NCI-H524 treated with DMSO at 0.1 percent for 48 hours (cell line): ENCODE measurements at regions not wholly inside any gene's neighbourhood (a gene's known extent, or its start where the extent isn't known, plus 50 kb on each side); places are given as distances from the start of the nearest gene placed in this dataset.

ENCODE experiments used
- DNase-seq: peaks from one replicate; lab custom pipeline; 2025; lab: John Stamatoyannopoulos, UW

DNA sequence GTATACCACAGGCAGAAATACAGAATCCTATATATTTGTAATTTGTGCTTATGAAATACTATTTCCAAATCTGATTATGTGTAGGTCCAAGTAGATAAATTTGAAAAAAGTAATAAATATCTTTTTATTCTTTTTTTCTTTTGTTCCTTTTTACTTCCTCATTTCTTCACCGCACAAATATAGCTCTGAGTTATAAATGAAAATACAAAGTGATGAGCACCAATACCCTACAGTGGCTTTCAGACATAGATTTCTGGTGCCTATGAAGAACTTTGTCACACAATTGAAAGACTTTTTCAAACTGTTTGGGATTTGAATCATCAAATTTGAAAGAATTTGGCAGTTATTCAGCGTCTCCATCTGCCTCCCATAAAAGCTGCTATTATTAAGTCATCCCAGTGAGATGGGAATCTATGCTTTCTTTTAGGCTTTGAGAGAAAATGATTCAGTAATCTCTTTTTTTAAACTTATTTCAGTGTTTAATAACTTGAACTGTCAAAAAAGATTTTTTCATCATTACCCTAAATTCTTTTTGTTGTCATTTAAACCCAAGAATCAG lies 363.6 kb upstream of the GOLIM4 start:
- DNase-seq = no peak

- DNase-seq = no peak
These were observed 362.3 kb upstream of the GOLIM4 start for GRCh38 chr3:168457954-168458539.

DNA sequence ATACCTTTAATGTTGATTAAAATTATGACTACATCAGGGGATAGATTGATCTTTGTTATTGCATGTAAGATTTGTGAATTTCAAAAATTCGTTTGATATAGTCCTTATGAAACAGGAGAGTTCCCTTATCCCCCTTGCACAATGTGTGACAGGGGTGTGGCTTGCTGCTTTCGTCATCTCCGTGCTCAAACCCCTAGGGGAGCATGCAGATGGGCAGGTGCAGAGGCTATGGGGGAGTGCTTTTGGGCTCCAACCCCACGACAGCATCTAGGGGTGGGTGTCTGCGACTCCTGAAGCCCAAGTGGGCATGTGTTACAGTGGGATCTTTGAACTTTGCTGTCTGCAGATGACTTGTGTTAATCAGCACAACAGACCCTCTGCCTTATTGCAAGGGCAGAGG lies 360.1 kb upstream of the GOLIM4 start:
- no peak for DNase-seq

- DNase-seq = no peak
These were observed 357.9 kb upstream of the GOLIM4 start for GRCh38 chr3:168453623-168454022.

GRCh38 chr3:168443965-168444364 lies 348.2 kb upstream of the GOLIM4 start:
- no peak for DNase-seq

- no peak for DNase-seq
These were observed 346.8 kb upstream of the GOLIM4 start for GRCh38 chr3:168442502-168442901.

DNA sequence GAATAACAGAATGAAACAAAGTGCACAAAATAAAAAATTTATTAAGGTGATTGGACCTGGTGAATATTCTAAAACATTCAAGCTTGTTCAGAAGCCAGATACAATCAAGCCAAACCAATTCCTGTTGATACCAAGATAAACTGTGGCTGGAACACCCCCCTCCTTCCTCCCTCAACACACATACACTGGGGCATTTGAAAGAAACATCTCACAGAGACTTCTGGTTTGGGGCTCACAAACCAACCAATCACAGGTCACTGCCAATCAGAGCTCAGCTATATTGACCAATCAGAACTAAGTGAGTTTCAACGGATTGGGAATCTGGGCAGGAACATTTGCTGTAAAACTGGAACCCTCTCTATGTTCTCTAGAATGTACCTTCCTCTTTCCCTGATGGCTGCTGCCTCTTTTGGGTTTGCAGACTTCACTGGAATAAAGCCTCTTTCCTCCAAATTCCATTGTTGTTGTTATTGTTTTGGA lies 340.6 kb upstream of the GOLIM4 start:
- no peak for DNase-seq

GRCh38 chr3:168431491-168431890 lies 335.8 kb upstream of the GOLIM4 start:
- no peak for DNase-seq

GRCh38 chr3:168427835-168428475 lies 332.2 kb upstream of the GOLIM4 start:
- DNase-seq = no peak

DNA sequence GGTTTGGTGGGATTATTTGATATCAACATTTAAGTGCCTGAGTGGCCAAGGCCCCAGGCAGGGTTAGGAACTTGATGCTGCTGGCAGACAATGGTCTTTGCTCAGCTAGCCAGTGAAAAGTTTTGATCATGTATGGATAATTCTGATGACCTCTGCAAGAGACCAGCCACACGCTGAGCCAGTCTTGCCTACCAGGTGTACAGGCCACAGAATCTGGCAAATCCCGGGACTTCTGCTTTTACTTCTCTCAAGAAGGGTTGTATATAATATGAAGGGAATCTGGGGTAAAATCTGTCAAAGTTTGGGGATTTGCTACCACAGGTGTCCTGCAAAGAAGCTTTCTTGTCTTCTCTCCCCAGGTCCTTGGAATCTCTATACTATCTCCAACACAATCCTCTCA lies 331.4 kb upstream of the GOLIM4 start:
- no peak for DNase-seq

GRCh38 chr3:168425936-168426595 lies 330.3 kb upstream of the GOLIM4 start:
- no peak for DNase-seq

GRCh38 chr3:168424059-168424734 lies 328.5 kb upstream of the GOLIM4 start:
- no peak for DNase-seq

- no peak for DNase-seq
These were observed 327.1 kb upstream of the GOLIM4 start for GRCh38 chr3:168422843-168423242.

DNA sequence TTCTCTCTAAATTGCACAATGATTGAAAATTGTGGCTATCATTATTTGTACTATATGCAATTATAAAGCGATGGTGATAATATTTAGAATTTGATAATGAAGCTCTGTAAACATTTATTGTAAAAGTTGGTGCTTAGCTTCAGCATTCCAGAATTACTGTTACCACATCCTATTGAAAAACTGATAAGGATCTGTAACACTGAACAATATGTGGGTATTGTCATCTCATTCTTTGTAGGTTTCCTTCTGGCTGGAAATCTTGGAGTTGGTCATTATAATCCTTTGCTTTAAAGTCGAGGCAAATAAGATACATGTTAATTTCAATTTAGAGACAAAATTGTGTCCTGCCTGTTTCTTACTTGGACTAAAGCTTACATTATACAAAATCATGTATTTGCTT lies 323.4 kb upstream of the GOLIM4 start:
- no peak for DNase-seq

- DNase-seq = no peak
These were observed 321.3 kb upstream of the GOLIM4 start for GRCh38 chr3:168417016-168417415.

DNA sequence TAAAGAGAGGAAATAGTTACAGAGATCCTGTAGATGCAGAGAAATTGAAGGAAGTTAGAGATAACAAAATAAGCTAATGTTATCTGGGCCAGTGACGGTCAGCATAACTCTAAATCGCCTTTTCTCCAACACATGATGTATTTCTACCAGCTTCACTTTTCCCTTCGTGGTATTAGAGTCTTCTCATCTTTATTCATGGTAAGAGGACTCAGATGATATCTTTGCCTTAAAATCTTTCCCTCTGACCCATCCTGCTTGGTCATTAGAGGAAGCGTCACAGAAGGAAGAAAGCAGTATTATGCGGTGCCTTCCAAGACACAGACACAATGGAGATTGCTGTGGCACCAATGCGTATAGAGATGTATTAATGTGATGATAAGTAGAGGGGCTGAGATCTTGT lies 320.7 kb upstream of the GOLIM4 start:
- DNase-seq = no peak

DNA sequence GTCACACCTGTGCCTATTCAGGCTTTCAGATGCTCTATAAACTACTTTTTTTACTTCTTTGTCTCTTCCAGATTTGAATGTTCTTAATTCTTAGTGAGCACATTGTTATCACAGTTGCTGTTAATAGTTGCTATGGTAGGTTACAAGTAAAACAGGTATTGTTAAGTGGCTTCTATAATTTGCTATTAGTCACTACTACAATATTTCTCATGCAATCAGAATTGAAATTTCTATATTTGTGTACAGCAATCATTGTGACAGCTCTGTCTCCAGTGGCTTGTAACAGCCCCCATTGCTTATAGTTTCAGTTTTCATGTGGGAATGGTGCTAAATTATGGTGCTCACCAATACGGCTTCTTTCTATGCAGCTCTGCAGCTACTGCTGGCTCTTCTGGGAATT lies 318.4 kb upstream of the GOLIM4 start:
- DNase-seq = no peak

GRCh38 chr3:168407381-168407780 lies 311.7 kb upstream of the GOLIM4 start:
- DNase-seq = no peak

DNA sequence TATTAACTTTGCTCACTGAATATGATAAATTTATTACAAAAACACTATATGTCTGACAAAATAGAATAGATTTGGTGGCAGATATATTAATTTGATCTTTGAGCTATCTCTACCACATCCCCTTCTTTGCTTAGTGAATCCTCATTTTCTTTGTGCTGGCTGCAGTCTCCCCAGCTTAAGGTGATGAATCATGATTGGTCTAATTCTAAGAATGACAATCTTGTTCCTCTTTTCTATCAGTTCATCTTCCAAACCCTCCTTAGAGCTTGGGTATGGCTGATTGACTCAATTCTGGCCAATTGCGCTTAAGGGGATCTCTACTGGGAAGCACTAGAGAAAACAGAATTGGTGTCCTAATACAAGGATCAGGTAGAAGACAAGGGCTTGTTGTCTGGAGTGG lies 309.6 kb upstream of the GOLIM4 start:
- DNase-seq = no peak

DNA sequence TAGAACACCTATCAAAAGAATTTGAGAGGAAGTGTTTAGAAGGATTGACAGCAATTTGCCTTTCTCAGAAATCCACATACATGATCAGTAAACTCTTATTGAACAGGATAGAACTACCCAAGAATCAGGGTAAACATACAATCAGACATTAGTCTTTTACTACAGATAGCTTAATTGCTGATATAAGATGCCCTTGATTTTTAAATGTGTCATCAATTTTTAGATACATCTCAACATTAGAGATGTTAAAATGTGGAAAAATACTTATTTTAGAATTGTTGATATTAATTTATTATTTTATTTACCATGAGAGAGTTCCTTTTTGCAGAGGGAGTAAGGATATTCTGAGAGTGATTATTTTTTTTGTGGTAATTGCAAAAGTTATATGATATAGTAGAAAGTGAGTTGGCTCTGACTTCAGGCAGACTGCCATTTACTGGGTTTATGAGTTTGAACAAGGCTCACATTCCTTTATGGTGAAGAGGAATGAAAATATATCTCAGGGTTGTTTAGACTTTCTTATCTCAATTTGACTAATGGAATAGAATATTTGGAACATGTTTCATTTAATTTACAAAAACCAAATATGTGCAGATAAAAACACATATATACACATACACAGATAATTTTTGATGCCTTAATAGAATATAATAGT lies 302.8 kb upstream of the GOLIM4 start:
- DNase-seq = no peak

DNA sequence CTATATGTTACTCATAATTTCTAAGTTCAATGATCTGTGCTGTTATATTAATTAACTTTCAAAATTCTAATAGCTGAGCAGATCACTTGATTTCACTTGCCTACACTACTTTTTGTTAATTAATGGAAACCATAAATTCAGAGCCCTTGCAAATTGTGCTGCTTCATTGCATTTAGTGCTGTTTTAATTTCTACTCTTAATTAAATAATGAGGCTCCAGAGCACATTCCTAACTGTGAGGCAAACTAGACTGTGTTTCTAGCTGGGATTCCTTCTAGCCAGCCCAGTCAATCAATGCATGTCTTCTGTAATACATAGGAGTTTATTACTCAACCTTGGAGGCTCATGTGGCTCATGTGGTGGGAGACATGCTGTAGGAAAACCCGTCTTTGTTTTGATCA lies 301.1 kb upstream of the GOLIM4 start:
- no peak for DNase-seq

- no peak for DNase-seq
These were observed 299.8 kb upstream of the GOLIM4 start for GRCh38 chr3:168395551-168395950.
